ENCODE measurements at regions not wholly inside any gene's neighbourhood (a gene's known extent, or its start where the extent isn't known, plus 50 kb on each side); places are given as distances from the start of the nearest gene placed in this dataset.

GRCh38 chr3:66796343-66796742 is 201.8 kb upstream of the KBTBD8 start:
- TF ChIP-seq, protein P1, sequence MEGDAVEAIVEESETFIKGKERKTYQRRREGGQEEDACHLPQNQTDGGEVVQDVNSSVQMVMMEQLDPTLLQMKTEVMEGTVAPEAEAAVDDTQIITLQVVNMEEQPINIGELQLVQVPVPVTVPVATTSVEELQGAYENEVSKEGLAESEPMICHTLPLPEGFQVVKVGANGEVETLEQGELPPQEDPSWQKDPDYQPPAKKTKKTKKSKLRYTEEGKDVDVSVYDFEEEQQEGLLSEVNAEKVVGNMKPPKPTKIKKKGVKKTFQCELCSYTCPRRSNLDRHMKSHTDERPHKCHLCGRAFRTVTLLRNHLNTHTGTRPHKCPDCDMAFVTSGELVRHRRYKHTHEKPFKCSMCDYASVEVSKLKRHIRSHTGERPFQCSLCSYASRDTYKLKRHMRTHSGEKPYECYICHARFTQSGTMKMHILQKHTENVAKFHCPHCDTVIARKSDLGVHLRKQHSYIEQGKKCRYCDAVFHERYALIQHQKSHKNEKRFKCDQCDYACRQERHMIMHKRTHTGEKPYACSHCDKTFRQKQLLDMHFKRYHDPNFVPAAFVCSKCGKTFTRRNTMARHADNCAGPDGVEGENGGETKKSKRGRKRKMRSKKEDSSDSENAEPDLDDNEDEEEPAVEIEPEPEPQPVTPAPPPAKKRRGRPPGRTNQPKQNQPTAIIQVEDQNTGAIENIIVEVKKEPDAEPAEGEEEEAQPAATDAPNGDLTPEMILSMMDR (IDR thresholded peaks at IDR 0.05; ENCODE audit: low read depth, low read length, missing input control), result no peak
- TF ChIP-seq REST (IDR thresholded peaks at IDR 0.05), result no peak
- no peak for TF ChIP-seq ZBTB33 (IDR thresholded peaks at IDR 0.05)
- no peak for TF ChIP-seq TAF1 (conservative IDR thresholded peaks at IDR 0.05)

Data from liver (tissue), 3 donors.